CD1c-positive myeloid dendritic cell (primary cell): ENCODE measurements at regions not wholly inside any gene's neighbourhood (a gene's known extent, or its start where the extent isn't known, plus 50 kb on each side); places are given as distances from the start of the nearest gene placed in this dataset.

Experiments
- DNase-seq: peaks from one replicate; pipeline ENCODE4 v3.0.0-alpha.2; 2016; ENCODE audit errors: extremely low spot score

DNA sequence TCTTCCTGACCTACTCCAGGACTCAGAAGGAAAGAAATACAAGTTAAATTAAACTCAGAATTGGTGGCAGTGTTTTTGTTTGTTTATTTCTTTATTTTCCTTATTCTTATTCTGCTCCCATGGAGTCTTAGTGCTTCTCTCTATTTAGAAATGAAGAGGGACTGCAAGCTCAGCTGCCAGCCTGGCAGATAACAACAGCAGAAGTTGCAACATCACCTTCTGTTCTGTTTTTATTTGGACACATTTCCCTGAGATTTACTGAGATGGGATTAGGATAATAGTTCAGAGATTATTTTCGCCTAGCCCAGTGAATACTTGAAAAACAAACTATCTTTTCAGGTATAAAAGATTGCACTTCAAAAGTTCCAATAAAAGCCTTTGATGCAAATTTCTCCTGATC lies 70.4 kb upstream of the DTNA start:
- no peak for DNase-seq

DNA sequence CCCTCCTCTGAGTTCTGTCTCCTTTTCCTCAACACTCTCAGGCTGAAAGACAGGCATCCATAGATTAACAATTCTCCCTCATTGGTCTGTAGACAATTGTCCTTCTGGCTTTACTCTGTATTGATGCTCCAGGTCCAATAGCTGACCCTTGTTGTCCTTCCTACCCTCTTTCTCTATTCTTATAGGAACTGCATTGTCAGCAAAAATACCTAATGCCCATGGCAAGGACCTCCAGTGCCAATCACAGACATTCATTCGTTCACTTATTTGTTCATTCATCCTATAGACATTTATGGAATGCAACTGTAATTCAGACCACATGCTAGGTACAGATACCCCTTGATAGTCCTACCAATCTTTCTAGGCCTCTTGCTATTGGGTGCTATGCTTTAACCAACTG lies 69.8 kb upstream of the DTNA start:
- DNase-seq = no peak

DNA sequence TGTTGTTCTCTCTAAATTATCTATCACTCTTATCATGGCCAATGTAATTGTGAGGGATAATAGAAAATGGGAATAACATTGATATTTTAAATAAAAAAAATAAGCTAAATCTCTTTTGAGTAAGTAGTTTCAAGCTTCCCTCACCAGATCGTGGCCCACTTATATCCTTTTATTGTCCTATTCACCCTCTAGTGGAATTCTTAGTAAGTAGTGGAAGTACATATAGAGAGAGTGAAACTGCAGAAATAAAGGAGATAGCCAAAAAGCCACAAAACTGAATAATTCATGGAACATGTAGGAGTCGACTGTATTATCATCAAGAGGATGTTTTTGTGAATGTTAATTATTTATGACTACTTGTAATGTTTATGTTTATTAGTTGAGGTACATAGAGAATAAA lies 66.1 kb upstream of the DTNA start:
- no peak for DNase-seq

DNA sequence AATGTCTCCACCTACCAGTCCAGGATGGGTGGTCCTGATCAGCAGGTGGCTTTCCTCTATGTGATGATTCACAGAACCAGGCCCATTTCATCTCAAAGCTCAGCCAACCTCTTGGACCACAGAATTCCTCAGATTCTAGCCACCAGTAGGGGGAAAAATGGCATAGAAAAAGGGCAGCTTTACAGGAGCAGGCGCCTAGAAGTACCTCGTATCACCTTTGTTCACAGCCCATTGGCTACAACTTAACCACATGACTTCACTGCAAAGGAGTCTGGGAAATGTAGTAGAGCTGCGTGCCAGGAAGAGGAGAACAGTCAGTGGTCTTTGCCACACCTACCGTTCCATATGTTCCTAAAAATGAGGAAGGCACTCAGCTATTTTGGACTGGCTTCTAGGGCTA lies 62.8 kb upstream of the DTNA start:
- no peak for DNase-seq

DNA sequence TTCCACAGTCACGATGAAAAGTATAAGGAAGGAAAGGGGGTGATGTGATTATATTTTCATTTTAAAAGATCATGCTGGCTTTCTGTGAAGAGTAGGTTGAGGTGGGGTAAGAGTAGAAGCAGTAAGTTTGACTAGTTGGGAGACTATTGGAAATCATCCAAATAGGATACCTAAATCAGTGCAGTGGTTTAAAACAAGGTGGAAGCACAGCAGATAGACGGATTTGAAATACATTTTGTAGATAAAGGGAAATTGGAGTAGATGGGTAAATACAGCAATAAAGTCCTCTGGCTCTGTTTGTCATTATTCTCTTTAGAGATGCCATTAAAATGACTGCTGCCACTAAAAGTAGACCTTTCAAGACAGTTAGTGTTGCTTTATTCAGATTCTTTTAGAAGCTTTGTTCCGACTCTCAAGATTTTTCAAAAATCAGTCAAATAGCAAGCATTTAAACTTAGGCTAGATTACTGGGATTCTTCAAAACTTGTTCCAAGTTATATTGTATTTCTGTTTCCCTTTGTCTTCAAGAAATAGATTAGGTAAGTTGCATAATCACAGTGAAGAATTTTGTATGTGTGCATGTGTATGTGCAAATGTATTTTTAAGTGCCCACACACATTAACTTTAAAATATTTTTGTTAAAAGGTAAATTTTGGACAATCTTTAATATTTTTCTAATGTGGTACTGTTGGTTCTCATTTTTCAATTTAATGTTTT lies 61.7 kb upstream of the DTNA start:
- DNase-seq = no peak

DNA sequence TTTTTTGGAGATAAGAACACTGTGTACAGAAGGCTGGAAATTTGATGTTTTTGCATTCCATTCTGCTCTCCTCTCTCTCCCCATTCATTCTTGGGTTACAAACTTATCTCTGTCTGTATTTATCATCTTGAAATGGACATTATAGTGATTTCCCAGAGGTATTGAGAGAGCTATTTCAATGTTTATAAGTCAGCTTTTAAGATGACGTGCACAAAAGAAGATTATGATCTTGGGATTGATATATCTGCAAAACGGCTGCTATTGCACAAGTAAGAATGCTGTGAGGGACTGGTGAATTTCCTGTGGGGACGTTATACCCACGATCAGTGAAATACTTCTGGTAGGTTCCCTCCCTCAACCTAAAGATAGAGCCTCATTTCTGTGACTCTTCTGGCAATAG lies 61.0 kb upstream of the DTNA start:
- no peak for DNase-seq

DNA sequence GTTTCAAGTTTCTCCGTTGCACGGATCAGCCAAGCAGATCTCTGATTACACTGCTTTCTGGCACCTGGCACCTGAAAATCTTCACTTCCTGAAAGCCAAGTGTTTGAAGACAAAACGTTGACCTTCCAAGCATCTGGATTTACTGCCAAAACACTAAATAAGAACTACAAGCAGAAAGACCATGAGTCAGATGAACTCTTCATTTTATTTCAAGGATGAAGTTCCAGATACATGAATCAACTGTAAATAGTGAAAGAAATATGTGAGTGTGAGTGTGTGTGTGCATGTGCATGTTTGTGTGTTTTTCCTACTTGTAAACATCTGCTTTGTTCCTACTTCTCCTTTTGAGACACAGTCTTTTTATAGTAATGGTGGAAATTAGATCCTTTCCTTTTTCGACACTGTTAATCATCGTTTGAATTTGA lies 60.0 kb upstream of the DTNA start:
- no peak for DNase-seq

DNA sequence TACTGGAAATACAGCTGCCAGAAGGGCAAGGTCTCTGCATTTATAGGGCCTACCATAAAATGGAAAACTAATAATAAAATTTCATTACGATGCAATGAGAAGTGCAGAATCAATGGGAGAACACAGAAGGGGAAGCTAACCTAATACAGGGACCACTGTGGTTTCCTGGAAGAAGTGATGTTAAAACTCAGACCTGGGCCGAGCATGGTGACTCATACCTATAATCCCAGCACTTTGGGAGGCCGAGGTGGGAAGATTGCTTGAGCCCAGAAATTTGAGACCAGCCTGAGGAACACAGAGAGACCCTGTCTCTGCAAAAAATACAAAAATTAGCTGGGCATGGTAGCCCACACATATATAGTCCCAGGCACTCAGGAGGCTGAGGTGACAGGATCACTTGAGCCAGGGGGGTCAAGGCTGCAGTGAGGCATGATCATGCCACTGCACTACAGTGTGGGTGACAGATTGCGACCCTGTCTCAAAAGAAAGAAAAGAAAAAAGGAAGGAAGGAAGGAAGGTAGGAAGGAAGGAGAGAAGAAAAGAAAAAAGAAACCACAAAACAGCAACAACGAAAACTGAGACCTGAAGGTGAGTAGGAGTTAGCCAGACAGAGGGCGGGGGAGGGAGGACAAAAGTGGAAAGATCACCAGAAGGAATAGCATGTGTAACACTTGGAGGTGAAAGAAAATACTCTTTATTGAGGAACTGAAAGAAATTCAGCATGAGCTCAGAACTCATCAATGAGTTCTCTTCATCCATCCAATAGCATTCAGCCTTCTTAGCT lies 58.3 kb upstream of the DTNA start:
- DNase-seq = no peak

DNA sequence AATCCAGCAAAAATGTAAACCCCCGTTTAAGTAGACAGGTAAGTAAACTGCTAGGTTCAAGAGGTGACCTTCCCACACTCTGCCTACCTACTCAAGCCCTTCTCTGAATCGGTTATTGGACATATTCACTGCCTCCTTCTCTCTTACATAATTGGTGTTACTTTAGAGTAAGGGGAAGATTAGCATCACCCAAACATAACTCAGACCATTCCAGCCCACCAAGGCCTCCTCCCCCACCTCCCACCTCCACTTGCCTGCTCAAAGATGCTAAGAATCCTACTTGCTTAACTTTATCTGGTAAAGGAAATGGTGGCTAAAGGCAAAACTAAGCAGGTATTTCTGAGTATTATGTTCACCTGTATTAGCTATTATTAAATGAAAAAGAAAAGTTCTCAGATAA lies 55.0 kb upstream of the DTNA start:
- no peak for DNase-seq

DNA sequence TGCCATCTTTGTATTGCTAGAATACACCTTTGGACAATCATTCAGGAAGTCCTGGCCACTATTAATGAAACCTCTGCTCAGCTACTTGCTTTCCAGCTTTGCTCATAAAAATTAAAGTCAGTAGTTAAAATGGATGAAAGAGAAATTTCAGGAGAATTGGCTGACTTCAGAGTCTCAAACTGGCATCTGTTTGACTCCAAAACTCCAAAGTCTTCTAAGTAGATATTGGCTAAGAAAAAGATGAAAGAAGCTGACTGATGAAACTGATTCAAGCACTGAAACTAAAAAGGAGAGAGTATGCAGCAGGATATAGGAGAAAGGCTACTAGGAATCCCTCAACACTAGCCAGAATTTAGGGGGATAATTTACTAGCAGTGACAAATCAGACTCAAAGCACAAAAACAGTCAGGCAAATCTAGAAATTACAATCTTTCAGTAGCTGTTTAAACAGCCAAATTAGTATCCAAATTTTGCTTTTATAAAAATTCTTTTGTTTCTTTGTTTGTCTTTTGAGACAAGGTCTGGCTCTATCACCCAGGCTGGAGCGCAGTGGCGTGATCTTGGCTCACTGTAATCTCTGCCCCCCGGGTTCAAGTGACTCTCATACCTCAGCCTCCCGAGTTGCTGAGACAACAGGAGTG lies 52.1 kb upstream of the DTNA start:
- no peak for DNase-seq

DNA sequence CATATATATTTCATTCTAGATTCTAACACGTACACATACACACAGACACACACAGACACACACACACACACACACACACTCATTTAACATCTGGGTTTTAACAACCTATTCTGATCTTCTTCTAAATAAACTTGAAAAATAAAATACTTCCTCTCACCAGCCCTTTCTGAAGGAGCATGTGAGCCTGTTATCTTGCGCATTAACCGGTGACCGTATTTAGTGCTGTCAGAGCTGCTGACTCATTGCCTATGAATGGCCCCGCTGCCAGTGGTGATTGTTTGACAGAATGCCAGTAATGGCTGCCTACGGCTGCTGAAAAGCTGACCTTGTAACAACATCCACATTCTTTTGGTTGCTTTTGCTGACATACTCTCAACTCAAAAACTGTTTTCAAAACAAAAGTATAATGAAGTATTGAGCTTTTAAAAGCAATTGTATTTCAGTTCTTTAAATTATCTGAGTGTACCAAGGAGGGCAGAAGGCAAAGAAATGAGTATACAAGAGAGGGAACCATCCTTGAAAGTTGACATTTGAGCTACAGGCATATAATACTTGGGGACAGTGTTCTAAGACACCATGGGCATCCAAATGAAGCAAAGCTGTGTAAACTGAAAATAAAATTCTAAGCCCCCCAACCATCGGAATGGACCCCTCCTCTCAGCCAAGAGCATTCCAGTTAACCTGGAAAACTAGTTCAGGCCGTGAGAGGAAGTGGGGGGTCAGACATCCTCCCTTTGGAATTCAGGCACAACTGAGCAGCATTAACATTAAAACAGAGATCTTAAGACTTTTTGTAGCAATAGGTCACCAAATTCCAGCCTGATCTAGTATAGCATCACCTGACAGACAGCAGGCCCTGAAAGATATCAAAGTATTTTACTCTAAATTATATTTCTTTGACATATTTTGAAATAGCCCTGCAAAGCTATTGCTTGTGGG lies 50.2 kb upstream of the DTNA start:
- peak; percentile 88 for DNase-seq
